GM12878 (cell line): ENCODE measurements at regions not wholly inside any gene's neighbourhood (a gene's known extent, or its start where the extent isn't known, plus 50 kb on each side); places are given as distances from the start of the nearest gene placed in this dataset.
"Not testable (repeated sequence)": the region's sequence is repeated elsewhere in the genome, so short reads cannot be mapped to it uniquely, and the experiment has no call there.

Source experiments
- ATAC-seq: fragments of 200-7000 bp; cut with Tn5 transposase; 3 replicates; pipeline ENCODE4 v1.9.1; 2020; ENCODE audit warnings: mild to moderate bottlenecking, moderate library complexity
- BruUV-seq: library from RNA; stranded (reverse); fragments of 400-500 nt; replicated peaks from 2 replicates; lab custom pipeline; 2021; lab: Mats Ljungman, UMichigan
- CTCF ChIA-PET: fragments of 300-600 bp; sonication (Branson Sonifier 250); formaldehyde crosslinking; extraction: SDS; loops from one replicate; lab custom pipeline; 2021; ENCODE audit warnings: inconsistent platforms; lab: Yijun Ruan, JAX
- POLR2A ChIA-PET: fragments of 350-600 bp; formaldehyde crosslinking; extraction: SDS; loops from one replicate; lab custom pipeline; 2021; ENCODE audit warnings: inconsistent platforms; lab: Charles Lee
- RAD21 ChIA-PET: fragments of 300-600 bp; sonication (Branson Sonifier 250); formaldehyde crosslinking; loops from one replicate; lab custom pipeline; 2023; ENCODE audit warnings: antibody characterized with exemption; ENCODE audit not compliant: unreplicated experiment; lab: Charles Lee
- SMC1A ChIA-PET: fragments of 300-600 bp; sonication (Branson Sonifier 250); formaldehyde crosslinking; loops from one replicate; lab custom pipeline; 2023; ENCODE audit not compliant: unreplicated experiment, uncharacterized antibody; lab: Charles Lee
- DNase-seq: peaks from one replicate; pipeline ENCODE4 v3.0.0-alpha.2; 2011; ENCODE audit warnings: low read depth, low spot score
- FAIRE-seq: peaks from 3 replicates; lab custom pipeline; 2011; peaks lifted over from hg19 to GRCh38; lab: Jason Lieb, UNC
- H2AFZ ChIP-seq: 2 replicates; pipeline ENCODE4 v1.6.0; 2011; ENCODE audit warnings: low read depth, low read length, control low read depth; ENCODE audit not compliant: control insufficient read depth
- H3K27ac ChIP-seq: 2 replicates; pipeline ENCODE4 v1.5.1; 2011; ENCODE audit warnings: control low read depth; ENCODE audit not compliant: control insufficient read depth, insufficient read depth
- H3K27me3 ChIP-seq, 2 experiments: replicated peaks in 1 of 2; 2 replicates each; pipeline versions ENCODE4 v1.6.0 to v1.6.1; 2011; ENCODE audit warnings: low read length in 1 of 2; ENCODE audit not compliant: control insufficient read depth in 2 of 2, insufficient read depth in 2 of 2
- H3K36me3 ChIP-seq, 2 experiments: 2 replicates each; pipeline ENCODE4 v1.5.1; 2011; ENCODE audit warnings: low read length in 1 of 2; ENCODE audit not compliant: control insufficient read depth in 2 of 2, insufficient read depth in 2 of 2
- H3K4me1 ChIP-seq: 2 replicates; pipeline ENCODE4 v1.6.1; 2011; ENCODE audit warnings: mild to moderate bottlenecking, low read length, moderate library complexity, mixed read lengths; ENCODE audit not compliant: control insufficient read depth, insufficient read depth
- H3K4me2 ChIP-seq: 2 replicates; pipeline ENCODE4 v1.6.0; 2011; ENCODE audit warnings: control low read depth; ENCODE audit not compliant: control insufficient read depth, insufficient read depth
- H3K4me3 ChIP-seq: fragments of 200-600 bp; sonication (generic); 2 replicates; pipeline ENCODE4 v1.5.1; 2016
- H3K79me2 ChIP-seq: 2 replicates; pipeline ENCODE4 v1.6.0; 2011; ENCODE audit warnings: low read length; ENCODE audit not compliant: control insufficient read depth, insufficient read depth
- H3K9ac ChIP-seq: 2 replicates; pipeline ENCODE4 v1.8.0; 2011; ENCODE audit warnings: low read length, control low read depth, mixed read lengths; ENCODE audit not compliant: control insufficient read depth, insufficient read depth
- H3K9me3 ChIP-seq: replicated peaks from 3 replicates; pipeline ENCODE4 v1.5.1; 2011; ENCODE audit warnings: mild to moderate bottlenecking, low read length; ENCODE audit not compliant: control insufficient read depth, insufficient read depth
- H4K20me1 ChIP-seq: 2 replicates; pipeline ENCODE4 v1.6.0; 2011; ENCODE audit not compliant: control insufficient read depth, insufficient read depth
- ATF3 ChIP-seq: IDR thresholded peaks from 2 replicates; pipeline ENCODE4 v1.6.1; 2011; ENCODE audit warnings: low read depth, mild to moderate bottlenecking, low read length, moderate library complexity, borderline replicate concordance; ENCODE audit errors: extremely low read depth
- BHLHE40 ChIP-seq, 2 experiments: fragments of 450-650 bp in 1 of 2; IDR thresholded peaks; 2 replicates each; pipeline ENCODE4 v1.6.1; 2011 to 2017; ENCODE audit warnings: low read depth in 2 of 2, borderline replicate concordance in 1 of 2, improper control_type of control experiment in 1 of 2, low read length in 1 of 2, mild to moderate bottlenecking in 1 of 2
- CHD2 ChIP-seq: IDR thresholded peaks from 2 replicates; pipeline ENCODE4 v1.6.1; 2011; ENCODE audit warnings: low read depth, low read length, improper control_type of control experiment, borderline replicate concordance
- CUX1 ChIP-seq: IDR thresholded peaks from 2 replicates; pipeline ENCODE4 v1.6.1; 2012; ENCODE audit warnings: improper control_type of control experiment, low read depth, low read length; ENCODE audit not compliant: insufficient replicate concordance
- FOXM1 ChIP-seq: IDR thresholded peaks from 2 replicates; pipeline ENCODE4 v1.6.1; 2012; ENCODE audit warnings: low read depth, mild to moderate bottlenecking, inconsistent platforms, low read length, moderate library complexity
- GATAD2B ChIP-seq: fragments of 450-650 bp; conservative IDR thresholded peaks from 2 replicates; pipeline ENCODE4 v1.6.1; 2017; ENCODE audit warnings: low read depth, mild to moderate bottlenecking, moderate library complexity
- HDGF ChIP-seq: fragments of 450-650 bp; IDR thresholded peaks from 2 replicates; pipeline ENCODE4 v1.6.1; 2016; ENCODE audit warnings: antibody characterized with exemption
- MEF2B ChIP-seq: fragments of 450-650 bp; IDR thresholded peaks from 2 replicates; pipeline ENCODE4 v1.6.1; 2018; ENCODE audit warnings: mild to moderate bottlenecking, moderate library complexity; ENCODE audit not compliant: partially characterized antibody, poor library complexity, severe bottlenecking
- MLLT1 ChIP-seq: fragments of 450-650 bp; IDR thresholded peaks from 2 replicates; pipeline ENCODE4 v1.6.1; 2016; ENCODE audit warnings: mild to moderate bottlenecking
- POLR2A ChIP-seq: IDR thresholded peaks from 2 replicates; pipeline ENCODE4 v1.6.1; 2011; ENCODE audit warnings: low read depth, mild to moderate bottlenecking, low read length
- TCF7 ChIP-seq: IDR thresholded peaks from 2 replicates; pipeline ENCODE4 v1.6.1; 2014; ENCODE audit warnings: antibody characterized with exemption, borderline replicate concordance
- ZNF207 ChIP-seq: fragments of 450-650 bp; IDR thresholded peaks from 2 replicates; pipeline ENCODE4 v1.6.1; 2014; ENCODE audit warnings: antibody characterized with exemption, mild to moderate bottlenecking, borderline replicate concordance
- WGBS: methylation state at CpG from one replicate; pipeline ENCODE4 v1.1.6; 2016; ENCODE audit warnings: low lambda C conversion rate; ENCODE audit not compliant: insufficient replicate concordance, insufficient coverage; ENCODE audit errors: missing lambda C conversion rate; 5-methylcytosine and 5-hydroxymethylcytosine counted together
- in situ Hi-C: fragments of 300-500 bp; cut with MboI; formaldehyde crosslinking; loops from 9 replicates; pipeline ENCODE4 v1.14.3; 2018; ENCODE audit warnings: mixed read lengths
- intact Hi-C: fragments of 100-400 bp; cut with micrococcal nuclease; formaldehyde crosslinking; loops from one replicate; pipeline ENCODE4 v1.14.2; 2022; ENCODE audit not compliant: unreplicated experiment

- RAD21 ChIA-PET, SMC1A ChIA-PET, H3K4me2 ChIP-seq, H3K79me2 ChIP-seq, H3K9ac ChIP-seq, POLR2A ChIA-PET, H2AFZ ChIP-seq, CTCF ChIA-PET, H3K4me3 ChIP-seq, H3K9me3 ChIP-seq, H3K27me3 ChIP-seq, H3K4me1 ChIP-seq, in situ Hi-C loops, H4K20me1 ChIP-seq, ATAC-seq, H3K36me3 ChIP-seq, H3K27ac ChIP-seq, DNase-seq, BruUV-seq, intact Hi-C loops, FAIRE-seq: not testable (repeated sequence)
- WGBS: 64% methylated on average over 11 of the region's 12 CpGs
These were observed 92.7 kb downstream of the ZNF675 start for GRCh38 chr19:23594311-23594710.

GRCh38 chr19:23587546-23587945 is 99.5 kb downstream of the ZNF675 start:
- no peak for FAIRE-seq
- Histone ChIP-seq H3K9me3 (no peaks in the 10 kb centered on the region), H2AFZ (no peak overlapping the region), H3K9ac (no peak overlapping the region), H3K36me3 (no peaks in the 10 kb centered on the region), H3K4me1 (no peaks in the 10 kb centered on the region), H3K79me2 (no peaks in the 10 kb centered on the region), H3K27ac (no peak overlapping the region), H3K4me2 (no peak overlapping the region), H3K4me3 (no peak overlapping the region), H3K27me3 (no peaks in the 10 kb centered on the region), H4K20me1 (no peaks in the 10 kb centered on the region)
- ATAC-seq: no peak
- SMC1A ChIA-PET: no interaction called here
- RAD21 ChIA-PET: no interaction called here
- no TSS peak for BruUV-seq
- no peak for DNase-seq
- CTCF ChIA-PET: no interaction called here
- POLR2A ChIA-PET: no interaction called here
- in situ Hi-C loops (no loop called here), intact Hi-C loops (no loop called here)
- TF ChIP-seq BHLHE40 (IDR thresholded peaks at IDR 0.05; ENCODE audit: borderline replicate concordance in 1 of 2, low read depth in 2 of 2, low read length in 1 of 2): no peak
- no peak for TF ChIP-seq POLR2A
- TF ChIP-seq HDGF: no peak
- no peak for TF ChIP-seq GATAD2B
- TF ChIP-seq ATF3: no peak
- TF ChIP-seq CHD2: no peak
- no peak for TF ChIP-seq TCF7
- no peak for TF ChIP-seq MLLT1
- TF ChIP-seq FOXM1: no peak
- TF ChIP-seq MEF2B: no peak
- TF ChIP-seq CUX1: no peak
- TF ChIP-seq ZNF207: no peak
